NCI-H2081 (cell line): ENCODE measurements at regions not wholly inside any gene's neighbourhood (a gene's known extent, or its start where the extent isn't known, plus 50 kb on each side); places are given as distances from the start of the nearest gene placed in this dataset.
A peak's percentile ranks its signal among the peaks of the same experiment; 100 is the strongest.

ENCODE experiments used
- DNase-seq, 2 experiments: peaks; one replicate each; lab custom pipeline; 2025; lab: John Stamatoyannopoulos, UW

DNA sequence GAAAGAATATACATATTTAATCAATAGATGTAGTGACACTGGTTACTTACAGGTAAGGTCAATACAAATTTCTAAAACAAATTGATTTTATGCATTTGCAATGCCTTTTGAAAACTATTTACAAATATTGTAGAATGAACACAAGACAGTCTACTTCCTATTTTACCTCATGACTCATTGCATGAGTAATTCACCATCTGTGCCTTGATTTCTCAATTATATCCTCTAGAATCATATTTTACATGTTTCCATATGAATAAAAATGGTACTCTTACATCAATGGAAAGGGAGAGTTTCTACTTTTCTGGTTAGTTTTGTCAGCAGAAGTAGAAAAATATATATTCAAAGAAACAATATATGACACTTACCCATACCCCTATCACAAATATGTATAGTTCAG lies 203.8 kb upstream of the CDH7 start:
- no peak for DNase-seq

DNA sequence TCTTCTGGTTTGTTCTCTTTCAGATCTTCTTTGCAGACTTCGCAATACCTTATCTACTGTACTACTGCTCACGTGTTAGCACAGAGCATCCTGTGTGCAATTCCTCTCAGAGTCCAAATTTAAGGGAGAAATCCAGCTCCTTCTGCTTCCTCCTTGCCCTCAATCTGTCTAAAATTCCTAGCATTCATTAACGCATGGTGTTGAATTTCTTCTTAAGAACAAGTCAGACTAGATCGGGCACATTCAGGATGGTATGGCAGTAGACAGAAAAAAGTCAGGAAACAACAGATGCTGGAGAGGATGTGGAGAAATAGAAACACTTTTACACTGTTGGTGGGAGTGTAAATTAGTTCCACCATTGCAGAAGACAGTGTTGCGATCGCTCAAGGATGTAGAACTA lies 206.1 kb upstream of the CDH7 start:
- no peak for DNase-seq

DNA sequence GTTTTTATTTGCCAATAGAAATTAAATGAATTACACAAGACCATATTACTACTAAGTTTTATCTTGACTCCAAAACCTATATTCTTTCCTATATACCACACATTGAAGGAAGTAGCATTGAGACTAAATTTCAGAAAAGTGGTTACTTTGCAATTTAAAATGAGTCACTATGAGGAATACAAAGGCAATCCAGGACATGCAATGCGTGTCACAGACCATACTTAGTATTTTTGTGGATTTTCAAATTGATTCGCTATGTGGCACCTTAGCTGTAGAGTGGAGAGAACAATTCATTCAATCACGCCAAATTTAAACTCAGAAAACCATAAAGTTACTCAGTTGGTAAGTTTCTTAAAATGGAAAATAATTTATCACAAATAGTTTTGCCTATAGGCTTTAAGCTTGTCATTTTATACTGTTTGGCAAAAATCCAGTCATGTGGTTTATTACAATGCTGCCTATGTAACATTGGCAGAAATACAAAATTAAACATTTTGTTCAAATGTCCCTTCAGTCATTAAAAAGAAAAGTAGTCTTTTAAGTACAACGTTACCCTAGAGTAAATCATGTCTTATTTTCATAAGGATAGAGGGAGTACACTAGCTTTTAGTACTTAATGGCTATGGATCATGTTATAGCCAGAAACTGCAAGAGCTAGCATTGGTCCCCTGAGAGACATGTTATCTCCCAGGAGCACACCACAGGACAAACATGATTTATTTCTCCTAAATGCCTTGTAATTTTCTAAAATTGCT lies 222.8 kb upstream of the CDH7 start:
- DNase-seq, result peak; percentile 63 to 89

DNA sequence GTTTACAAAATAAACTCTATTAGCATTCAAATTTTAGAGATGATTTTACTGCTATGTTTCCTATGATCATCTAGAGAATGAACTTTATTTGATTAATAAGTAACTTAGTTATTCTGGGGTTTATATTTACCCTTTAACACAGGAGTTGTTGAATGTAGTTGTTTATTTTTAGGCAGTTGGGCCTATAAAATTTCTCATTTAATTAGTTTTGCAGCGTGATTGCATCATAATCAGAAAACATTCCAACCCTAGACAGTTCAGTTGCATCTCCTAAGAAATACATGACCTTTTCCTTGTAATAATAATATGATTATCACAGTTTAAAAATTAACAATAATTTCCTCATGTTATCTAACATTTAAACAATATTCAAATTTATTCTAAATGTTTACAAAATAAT lies 224.7 kb upstream of the CDH7 start:
- DNase-seq, result no peak

DNA sequence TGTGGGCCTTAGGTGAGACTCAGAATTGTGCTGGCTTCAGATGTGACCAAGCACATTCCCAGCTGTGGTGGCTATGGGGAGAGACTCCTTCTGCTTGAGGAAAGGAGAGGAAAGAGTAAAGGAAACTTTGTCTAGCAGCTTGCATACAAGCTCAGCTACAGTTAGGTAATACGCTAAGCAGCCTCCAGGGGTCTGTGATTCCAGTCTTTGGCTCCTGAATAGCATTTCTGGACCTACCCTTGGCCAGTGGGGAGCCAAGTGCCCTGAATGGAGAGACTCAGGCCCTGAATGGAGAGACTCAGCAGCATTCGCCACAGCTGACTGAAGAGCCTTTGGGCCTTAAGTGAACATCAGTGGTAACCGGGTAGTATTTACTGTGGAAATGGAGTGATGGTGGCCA lies 227.4 kb upstream of the CDH7 start:
- no peak for DNase-seq

DNA sequence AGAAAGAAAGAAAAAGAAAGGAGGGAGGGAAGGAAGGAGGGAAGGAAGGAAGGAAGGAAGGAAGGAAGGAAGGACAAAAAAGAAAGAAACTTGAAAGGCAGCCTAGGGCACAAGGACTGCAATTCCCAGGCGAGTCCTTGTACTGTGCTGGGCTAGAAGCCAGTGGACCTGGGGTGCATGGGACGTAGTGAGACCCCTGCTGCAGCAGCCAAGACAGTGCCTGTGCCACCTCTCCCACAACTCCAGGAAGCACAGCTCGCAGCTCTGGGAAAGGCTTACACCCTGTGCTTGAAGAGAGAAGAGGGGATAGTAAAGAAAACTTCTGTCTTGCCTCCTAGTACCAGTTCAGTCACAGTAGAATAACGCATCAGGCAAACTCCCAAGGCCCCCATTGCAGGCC lies 227.9 kb upstream of the CDH7 start:
- no peak for DNase-seq

DNA sequence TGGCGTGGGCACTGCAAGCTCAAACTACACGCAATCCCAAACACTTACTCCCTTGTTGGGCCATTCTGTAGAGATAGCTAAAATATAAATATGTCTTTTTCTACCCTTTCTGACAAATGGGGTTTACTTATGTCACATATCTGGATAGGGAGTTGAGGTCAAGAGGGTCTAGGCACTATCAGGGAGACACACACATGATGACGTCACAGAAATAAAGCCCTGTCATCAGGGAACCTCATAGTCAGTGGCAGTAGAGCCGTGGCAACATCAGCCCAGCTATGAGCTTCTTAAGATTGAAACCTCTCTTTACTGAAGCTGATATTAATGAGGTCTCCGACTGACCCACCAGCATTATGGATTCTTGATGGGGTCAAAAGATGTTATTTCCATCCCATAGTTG lies 234.6 kb upstream of the CDH7 start:
- DNase-seq, result no peak

DNA sequence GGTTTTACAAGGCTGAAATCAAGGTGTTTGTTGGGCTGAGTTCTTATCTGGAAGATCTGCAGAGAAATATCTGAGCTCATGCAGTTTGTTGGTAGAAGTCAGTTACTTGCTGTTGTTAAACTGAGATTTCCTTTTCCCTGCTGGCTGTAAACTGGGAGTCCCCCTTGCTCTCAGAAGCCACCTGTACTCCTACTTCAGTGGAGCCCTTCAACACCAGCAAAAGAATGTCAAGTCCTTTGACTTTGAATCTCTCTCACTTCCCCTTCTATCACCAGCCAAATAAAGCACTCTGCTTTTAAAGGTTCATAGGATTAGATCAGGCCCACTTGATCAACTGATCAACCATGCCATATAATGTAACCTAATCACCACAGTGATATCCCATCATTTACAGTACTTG lies 252.2 kb upstream of the CDH7 start:
- DNase-seq, result no peak

DNA sequence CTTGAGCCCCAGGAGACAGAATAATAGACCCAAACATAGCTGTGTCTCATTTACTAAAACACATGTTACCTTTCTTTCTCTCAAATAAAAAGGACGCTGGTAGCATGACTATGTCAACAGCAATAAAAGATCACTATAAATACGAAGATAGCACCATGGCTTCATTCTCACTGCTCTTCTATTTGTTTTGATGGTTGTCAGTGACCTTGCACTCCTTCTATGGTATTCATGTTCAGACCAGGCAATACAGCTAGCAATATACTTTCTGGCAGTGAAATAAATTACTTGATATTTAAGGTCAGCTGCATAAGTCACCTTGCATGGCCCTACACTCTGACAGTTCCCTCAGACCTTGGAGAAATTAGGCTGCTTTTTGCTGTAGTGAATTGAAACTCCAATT lies 263.2 kb upstream of the CDH7 start:
- DNase-seq, result peak in 1 of 2 experiments; percentile 51

DNA sequence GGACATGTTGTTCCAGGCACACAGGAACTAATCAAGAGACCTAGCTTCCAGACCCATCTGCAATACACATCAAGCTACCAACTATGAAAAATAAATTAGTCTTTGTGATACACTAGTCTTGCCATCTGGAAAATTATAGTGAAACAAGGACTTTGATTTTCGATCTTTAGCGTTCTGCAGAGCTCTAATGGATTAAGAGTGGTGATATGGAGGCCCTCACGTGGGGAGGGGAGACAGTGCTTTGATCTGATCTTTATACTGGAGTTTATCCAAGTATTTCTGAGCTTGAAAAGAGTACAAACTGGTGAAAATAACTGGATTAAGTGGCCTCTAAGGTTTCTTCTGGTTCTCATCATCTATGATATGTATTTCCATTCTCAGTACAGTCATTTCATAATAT lies 273.4 kb upstream of the CDH7 start:
- no peak for DNase-seq

DNA sequence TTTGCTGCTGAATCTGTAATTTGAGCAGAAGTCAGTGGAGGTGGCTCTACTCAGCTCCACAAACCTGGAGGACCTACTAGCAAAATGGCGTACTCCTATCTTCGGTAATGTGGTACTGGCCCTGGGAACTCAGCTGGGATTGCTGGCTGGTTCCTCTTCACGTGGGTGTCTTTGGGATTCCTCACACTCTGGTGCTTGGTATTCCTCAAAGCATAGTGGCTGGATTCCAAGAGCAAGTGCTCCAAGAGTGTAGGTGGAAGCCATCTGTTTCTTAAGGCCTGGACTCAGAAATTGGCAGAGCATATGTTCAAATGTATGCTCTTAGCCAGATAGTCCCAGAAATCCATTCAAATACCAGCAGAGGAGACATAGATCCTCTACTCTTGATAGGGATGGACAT lies 281.9 kb upstream of the CDH7 start:
- DNase-seq, result no peak

DNA sequence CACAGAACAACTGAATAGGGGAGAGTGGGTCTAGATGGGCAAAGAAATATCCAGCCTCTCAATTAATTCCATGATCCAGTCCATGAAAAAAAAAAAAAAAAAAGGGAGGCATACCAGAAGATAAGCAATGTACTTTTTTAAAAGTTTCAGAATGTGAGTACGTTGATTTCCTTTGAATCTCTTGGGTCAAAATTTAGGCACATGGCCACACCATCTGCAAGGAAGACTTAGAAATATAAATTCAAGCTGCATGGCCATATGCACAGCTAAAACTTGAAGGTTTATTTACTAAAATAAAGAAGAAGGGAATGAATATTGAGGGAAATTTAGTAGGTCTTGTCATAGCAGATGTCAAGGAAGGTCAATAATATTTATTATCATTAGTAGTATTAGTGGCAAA lies 286.5 kb upstream of the CDH7 start:
- no peak for DNase-seq

DNA sequence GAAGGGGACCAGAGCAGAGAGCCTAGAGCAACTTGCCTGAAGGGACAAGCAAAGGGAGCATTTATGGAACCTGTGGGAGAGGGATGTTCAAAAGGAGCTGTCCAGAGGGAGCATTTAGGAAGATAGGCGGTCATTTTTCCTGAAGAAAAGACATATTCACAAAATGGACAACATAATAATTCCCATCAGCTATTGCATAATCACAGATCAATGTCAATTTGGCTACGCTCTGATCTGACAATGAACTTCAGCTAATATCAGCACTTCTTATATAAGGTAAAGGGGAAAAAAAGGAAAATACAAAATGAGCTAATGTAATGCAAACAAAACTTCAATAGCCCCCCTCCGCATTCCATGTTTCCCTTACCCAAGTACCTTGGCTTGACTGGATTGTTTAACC lies 291.1 kb upstream of the CDH7 start:
- no peak for DNase-seq

DNA sequence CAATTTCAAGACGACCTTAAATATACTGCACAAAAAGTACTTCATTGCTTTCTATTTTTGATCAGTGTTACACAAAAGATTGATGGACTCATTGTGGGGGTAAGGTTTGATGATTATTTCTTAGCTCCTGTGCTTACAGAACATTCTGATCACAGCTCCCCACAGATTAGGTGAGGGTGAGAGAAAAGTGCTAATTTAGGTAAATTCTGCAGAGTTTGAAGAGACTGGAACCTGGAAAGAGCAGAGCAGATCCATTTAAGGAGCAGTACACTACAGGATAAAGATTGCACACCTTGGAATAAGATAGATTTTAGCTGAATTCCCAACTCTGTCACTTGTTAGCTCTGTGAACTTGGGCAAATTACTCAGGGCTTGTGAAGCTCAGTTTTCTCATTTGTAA lies 291.9 kb upstream of the CDH7 start:
- DNase-seq, result no peak

DNA sequence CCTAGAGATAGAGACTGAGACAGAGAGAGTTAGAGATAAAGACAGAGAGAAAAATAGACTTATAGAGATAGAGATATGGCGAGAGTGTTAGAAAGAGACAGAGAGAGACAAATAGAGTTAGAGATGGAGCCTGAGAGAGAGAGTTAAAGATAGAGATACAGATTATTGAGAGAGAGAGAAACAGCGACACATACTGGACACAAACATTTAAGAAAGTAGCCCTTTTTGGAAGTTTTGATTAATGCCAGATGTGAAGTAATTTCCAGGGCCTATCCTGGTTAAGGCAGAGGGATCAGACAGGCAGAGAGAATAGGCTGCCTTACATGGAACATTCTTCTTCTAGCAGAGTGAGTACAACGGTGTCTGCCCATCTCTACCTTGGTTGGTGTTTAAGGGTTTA lies 311.6 kb upstream of the CDH7 start:
- no peak for DNase-seq

DNA sequence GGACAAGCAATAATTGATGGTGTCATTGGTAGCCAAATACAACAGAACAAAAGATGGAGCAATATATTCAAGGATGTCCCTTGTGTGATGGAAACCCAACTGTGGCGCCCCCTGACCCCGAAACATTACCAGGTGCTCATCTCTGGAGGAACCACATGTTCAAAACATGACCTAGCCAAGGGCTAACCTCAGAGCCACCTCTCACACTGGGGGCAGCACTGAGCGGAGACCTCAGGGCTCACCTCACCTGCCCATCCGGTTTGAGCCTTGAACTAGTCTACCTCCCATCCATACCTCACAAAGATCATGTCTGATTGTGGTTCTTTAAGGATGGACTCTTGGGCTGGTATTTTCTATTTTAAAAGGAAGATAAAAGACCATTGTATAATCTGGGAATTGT lies 314.4 kb upstream of the CDH7 start:
- no peak for DNase-seq

DNA sequence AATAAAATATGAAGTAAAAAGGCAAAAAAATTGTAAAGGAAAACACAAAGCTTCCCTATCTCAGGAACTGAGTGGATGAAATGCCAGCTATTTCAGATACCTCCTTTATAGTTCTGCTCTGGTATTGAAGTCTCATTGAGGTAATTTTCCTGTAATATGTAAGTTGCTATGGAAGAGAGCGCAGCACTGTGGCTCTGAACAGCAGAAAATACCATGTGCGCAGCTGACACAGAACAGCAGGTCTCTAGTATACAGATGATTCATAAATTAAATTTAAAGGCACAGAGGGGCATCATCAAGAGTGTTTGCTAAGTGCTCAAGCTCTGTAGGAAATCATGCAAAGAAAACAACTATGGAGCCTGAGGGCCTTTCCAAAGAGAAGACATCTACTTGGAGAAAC lies 315.3 kb upstream of the CDH7 start:
- peak; percentile 45 to 76 for DNase-seq

DNA sequence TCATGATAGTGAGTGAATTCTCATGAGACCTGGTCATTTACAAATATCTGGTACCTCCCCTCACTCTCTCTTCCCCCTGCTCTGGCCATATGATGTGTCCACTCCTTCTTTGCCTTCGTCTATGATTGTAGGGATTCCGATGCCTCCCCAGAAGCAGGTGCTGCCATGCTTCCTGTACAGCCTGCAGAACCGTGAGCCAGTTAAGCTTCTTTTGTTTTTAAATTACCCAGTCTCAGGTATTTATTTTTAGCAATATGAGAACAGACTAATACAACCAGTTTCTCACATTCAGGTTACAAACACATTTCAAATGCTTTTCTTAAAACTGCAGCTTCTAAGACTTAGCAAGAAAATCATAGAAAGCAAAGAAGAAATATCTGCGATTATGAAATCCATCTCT lies 321.2 kb upstream of the CDH7 start:
- DNase-seq, result no peak

DNA sequence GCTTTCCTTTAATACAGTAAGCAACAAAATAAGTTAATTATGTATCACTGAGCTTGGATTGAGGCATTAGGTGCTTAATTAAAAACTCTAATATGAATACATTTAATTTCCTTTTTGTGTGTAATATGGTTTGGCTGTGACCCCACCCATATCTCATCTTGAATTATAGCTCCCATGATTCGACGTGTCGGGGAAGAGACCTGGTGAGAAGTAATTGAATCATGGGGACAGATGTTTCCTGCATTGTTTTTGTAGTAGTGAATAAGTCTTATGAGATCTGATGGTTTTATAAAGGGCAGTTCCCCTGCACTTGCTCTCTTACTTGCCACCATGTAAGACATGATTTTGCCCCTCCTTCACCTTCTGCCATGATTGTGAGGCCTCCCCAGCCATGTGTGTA lies 325.4 kb upstream of the CDH7 start:
- no peak for DNase-seq

DNA sequence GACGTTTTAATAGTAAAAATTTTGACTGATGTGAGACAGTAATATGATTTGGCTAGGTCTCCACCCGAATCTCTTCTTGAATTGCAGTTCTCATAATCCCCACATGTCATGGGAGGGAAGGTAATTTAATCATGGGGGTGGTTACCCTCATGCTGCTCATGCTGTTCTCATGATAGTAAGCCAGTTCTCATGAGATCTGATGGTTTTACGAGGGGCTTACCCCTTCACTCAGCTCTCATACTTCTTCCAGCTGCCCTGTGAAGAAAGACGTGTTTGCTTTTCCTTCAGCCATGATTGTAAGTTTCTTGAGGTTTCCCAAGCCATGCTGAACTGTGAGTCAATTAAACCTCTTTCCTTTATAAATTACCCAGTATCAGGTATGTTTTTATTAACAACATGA lies 327.0 kb upstream of the CDH7 start:
- no peak for DNase-seq

DNA sequence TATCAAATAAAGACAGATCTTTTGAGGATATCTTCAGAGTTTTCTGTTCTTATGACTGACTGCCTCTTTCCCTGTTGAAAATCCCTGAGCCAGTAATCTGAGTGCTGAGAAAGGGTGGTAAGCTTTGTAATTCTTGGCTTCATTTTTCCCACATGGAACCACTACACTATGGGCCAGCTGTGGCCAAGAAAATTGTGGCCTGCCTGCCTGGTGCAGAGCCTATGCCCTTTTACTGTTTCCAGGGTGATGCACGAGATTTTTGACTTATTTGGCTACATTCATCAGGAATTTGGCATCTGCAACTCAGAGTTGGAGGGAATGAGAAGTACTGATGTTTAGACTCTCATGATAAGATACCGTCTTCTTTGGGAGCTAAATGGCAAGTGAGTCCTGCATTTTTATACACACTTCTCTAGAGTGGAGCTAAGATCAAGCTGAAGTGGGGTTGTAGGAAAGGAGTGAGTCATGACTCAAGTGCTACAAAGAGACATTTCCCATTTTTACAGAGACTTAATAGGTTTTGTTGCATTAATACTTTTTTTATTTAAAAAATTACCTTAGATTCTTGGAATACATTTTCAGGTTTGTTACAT lies 328.2 kb upstream of the CDH7 start:
- no peak for DNase-seq

DNA sequence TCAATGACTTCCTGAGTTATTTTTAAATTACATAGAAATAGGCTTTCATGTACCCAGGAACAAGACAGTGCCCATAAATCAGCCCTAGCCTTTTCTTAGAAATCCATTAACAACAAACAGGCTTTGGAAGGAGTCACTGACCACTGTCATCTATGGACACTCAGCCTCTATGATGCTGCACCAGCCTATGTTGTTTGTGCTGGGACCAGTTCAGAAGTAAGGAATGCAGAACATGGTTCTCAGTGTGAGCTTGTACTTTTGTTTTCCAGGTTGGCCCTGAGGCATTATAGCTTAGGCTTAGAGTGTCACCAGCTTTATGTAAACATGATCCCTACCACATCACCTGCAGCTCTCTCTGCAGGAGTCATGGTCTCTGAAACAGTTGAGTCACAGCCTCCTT lies 335.7 kb upstream of the CDH7 start:
- peak in 1 of 2 experiments; percentile 17 for DNase-seq

DNA sequence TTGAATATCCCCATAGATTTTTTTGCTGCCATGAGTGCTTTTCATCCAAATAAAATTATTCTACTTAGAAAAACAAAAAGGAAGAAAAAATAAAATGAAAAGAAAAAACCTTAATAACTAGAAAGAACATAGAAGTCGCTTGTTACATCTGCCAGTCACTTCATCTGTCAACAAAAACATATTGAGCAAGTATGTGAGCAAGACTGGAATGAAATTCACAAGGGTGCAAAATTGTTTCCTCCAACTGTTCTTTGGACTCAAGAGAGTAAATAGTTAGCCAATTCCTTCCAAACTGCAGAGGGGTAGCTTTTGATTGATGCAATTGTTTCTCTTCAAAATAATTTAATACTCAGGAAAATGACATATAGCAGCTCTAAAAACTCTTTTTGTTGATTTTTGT lies 336.3 kb upstream of the CDH7 start:
- DNase-seq, result no peak

DNA sequence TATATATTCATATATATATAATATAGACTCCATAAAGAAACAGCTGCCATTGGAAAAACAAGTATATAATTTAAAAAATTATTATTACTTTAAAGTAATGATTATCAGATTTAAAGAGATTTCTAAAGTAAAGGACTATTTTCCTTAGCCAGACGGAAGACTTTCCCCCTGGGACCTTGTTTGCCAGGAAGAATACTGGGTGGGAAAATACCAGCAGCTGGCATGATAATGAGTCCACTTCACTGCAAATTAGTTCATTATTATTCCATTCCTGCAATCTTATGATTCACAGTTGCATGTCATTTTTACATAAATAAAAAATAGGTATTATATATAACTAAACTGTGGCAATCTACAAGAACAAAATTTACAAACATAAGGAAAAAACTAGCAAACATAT lies 339.8 kb upstream of the CDH7 start:
- DNase-seq, result no peak
